ENCODE measurements at regions not wholly inside any gene's neighbourhood (a gene's known extent, or its start where the extent isn't known, plus 50 kb on each side); places are given as distances from the start of the nearest gene placed in this dataset.

DNA sequence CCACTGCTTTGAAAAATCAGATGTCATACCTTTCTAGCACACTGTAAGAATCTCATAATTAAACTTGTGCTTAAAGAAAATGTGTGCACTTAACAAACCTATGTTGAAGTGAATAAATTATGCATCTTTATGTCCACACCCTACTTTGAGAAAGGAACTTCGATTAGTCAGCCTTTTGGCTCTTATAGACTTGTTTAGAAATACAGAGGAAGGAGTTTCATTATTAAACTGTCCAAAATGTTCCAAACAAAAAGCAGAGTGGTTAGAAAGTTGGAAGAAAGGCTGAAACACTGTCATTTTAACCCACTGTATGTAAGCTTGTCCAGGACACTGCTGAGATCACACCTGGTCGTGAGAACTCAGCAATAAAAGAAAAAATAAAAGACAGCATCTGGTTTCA lies 863.2 kb upstream of the CHORDC1 start:
- Histone ChIP-seq H4K20me1 (ENCODE audit: insufficient read depth) (no peaks in the 10 kb centered on the region), H2AFZ (ENCODE audit: low read depth) (no peak overlapping the region), H3K4me1 (ENCODE audit: low read depth, poor library complexity, severe bottlenecking) (no peaks in the 10 kb centered on the region), H3K27ac (no peak overlapping the region), H3K79me2 (ENCODE audit: insufficient read depth, low read depth) (no peaks in the 10 kb centered on the region), H3K27me3 (ENCODE audit: insufficient read depth, low read depth) (no peaks in the 10 kb centered on the region), H3K4me3 (IDR thresholded peaks at IDR 0.05; ENCODE audit: insufficient read depth, low read depth, low read length) (no peak overlapping the region), H3K36me3 (ENCODE audit: insufficient read depth) (no peaks in the 10 kb centered on the region), H3K9ac (no peak overlapping the region), H3K4me2 (no peak overlapping the region)
- TF ChIP-seq, protein P1, sequence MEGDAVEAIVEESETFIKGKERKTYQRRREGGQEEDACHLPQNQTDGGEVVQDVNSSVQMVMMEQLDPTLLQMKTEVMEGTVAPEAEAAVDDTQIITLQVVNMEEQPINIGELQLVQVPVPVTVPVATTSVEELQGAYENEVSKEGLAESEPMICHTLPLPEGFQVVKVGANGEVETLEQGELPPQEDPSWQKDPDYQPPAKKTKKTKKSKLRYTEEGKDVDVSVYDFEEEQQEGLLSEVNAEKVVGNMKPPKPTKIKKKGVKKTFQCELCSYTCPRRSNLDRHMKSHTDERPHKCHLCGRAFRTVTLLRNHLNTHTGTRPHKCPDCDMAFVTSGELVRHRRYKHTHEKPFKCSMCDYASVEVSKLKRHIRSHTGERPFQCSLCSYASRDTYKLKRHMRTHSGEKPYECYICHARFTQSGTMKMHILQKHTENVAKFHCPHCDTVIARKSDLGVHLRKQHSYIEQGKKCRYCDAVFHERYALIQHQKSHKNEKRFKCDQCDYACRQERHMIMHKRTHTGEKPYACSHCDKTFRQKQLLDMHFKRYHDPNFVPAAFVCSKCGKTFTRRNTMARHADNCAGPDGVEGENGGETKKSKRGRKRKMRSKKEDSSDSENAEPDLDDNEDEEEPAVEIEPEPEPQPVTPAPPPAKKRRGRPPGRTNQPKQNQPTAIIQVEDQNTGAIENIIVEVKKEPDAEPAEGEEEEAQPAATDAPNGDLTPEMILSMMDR (conservative IDR thresholded peaks at IDR 0.05; ENCODE audit: low read depth, low read length), result no peak

DNA sequence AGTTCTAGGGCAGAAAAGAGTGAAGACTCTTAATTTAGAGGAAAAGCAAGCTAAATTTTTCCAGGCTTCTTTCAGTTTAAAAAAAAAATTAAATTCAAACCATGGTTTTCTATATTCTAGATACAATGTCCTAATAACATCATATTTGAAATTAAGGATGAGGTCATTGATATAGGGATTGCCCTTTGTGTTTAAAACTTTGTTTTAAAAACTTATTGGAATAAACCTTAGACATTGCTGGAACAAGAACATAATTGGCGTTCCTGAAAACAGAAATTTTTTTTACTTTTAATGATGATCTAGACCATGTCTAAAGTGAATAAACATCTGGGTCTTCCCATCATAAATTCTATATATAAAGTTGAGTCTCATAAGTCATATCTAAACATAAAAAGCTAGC lies 859.4 kb upstream of the CHORDC1 start:
- H3K4me3 ChIP-seq (IDR thresholded peaks at IDR 0.05; ENCODE audit: insufficient read depth, low read depth, low read length), result no peak overlapping the region
- H3K36me3 ChIP-seq (ENCODE audit: insufficient read depth), result no peaks in the 10 kb centered on the region
- H4K20me1 ChIP-seq (ENCODE audit: insufficient read depth), result no peaks in the 10 kb centered on the region
- no peaks in the 10 kb centered on the region for H3K27me3 ChIP-seq (ENCODE audit: insufficient read depth, low read depth)
- H3K27ac ChIP-seq, result no peak overlapping the region
- H3K4me1 ChIP-seq (ENCODE audit: low read depth, poor library complexity, severe bottlenecking), result no peaks in the 10 kb centered on the region
- no peak overlapping the region for H3K4me2 ChIP-seq
- H3K79me2 ChIP-seq (ENCODE audit: insufficient read depth, low read depth), result no peaks in the 10 kb centered on the region
- no peak overlapping the region for H2AFZ ChIP-seq (ENCODE audit: low read depth)
- H3K9ac ChIP-seq, result no peak overlapping the region
- TF ChIP-seq, protein P1 (conservative IDR thresholded peaks at IDR 0.05; ENCODE audit: low read depth, low read length), result no peak

DNA sequence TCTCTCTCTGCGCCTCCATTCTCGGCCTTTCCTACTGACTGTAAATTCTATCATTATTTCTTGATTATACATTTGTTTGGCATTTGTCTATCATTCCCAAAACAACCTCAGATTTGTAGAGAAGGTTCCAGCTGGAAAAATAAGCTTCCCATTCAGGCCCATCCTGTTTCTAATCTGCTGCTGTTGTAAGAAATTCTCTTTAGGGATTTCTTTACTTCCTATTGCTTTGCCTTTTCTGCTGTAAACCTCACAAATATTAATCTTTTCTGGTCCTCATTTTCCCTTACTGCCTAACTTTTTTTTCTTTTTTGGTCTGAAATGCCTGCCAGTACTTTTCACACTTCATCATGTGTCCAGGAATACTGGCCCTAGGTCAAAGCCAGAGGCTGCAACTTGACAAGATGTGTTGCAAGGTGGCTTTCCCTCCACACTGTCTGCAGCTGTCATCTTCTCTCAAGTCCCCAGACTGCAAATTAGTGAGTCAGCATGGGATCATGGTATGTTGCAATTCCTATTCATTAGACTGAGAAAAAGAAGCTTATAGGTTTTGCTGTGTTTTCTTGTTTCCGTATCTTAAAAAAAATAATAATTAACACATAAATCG lies 858.7 kb upstream of the CHORDC1 start:
- no peak overlapping the region for H2AFZ ChIP-seq (ENCODE audit: low read depth)
- H3K9ac ChIP-seq, result no peak overlapping the region
- no peak overlapping the region for H3K4me2 ChIP-seq
- no peaks in the 10 kb centered on the region for H3K36me3 ChIP-seq (ENCODE audit: insufficient read depth)
- no peaks in the 10 kb centered on the region for H3K79me2 ChIP-seq (ENCODE audit: insufficient read depth, low read depth)
- H3K4me3 ChIP-seq (IDR thresholded peaks at IDR 0.05; ENCODE audit: insufficient read depth, low read depth, low read length), result no peak overlapping the region
- no peak overlapping the region for H3K27ac ChIP-seq
- TF ChIP-seq, protein P1 (conservative IDR thresholded peaks at IDR 0.05; ENCODE audit: low read depth, low read length), result no peak
- H3K4me1 ChIP-seq (ENCODE audit: low read depth, poor library complexity, severe bottlenecking), result no peaks in the 10 kb centered on the region
- no peaks in the 10 kb centered on the region for H3K27me3 ChIP-seq (ENCODE audit: insufficient read depth, low read depth)
- H4K20me1 ChIP-seq (ENCODE audit: insufficient read depth), result no peaks in the 10 kb centered on the region

DNA sequence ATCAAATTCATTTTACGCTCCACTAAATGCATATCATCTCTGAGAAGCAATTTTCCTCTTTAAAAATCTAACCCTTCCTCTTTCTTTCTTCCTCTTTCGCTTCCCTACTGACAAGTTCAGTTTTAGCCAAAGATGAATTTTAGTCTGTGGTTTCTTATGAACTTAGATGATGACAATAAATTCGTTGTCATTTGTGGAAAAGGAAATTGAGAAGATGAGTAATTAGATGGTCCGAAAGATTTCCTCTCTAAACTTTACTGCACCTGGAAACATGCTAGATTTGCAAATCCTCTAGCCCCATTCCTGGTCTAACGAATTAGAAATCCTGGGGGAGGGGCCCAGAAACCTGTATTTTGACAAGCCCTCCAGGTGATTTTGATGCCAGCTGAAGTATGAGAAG lies 855.4 kb upstream of the CHORDC1 start:
- Histone ChIP-seq H3K79me2 (ENCODE audit: insufficient read depth, low read depth) (no peaks in the 10 kb centered on the region), H3K4me1 (ENCODE audit: low read depth, poor library complexity, severe bottlenecking) (no peaks in the 10 kb centered on the region), H3K36me3 (ENCODE audit: insufficient read depth) (no peaks in the 10 kb centered on the region), H3K4me3 (IDR thresholded peaks at IDR 0.05; ENCODE audit: insufficient read depth, low read depth, low read length) (no peak overlapping the region), H3K4me2 (no peak overlapping the region), H3K27ac (no peak overlapping the region), H2AFZ (ENCODE audit: low read depth) (no peak overlapping the region), H3K27me3 (ENCODE audit: insufficient read depth, low read depth) (no peaks in the 10 kb centered on the region), H4K20me1 (ENCODE audit: insufficient read depth) (no peaks in the 10 kb centered on the region), H3K9ac (no peak overlapping the region)
- TF ChIP-seq, protein P1 (conservative IDR thresholded peaks at IDR 0.05; ENCODE audit: low read depth, low read length), result no peak
